Body of pancreas (tissue), 4 donors: ENCODE measurements at regions not wholly inside any gene's neighbourhood (a gene's known extent, or its start where the extent isn't known, plus 50 kb on each side); places are given as distances from the start of the nearest gene placed in this dataset.
A peak's percentile ranks its signal among the peaks of the same experiment; 100 is the strongest.

Experiments used
- ATAC-seq: fragments of 150-250 bp; one replicate; pipeline ENCODE4 v1.9.1; 2016
- DNase-seq, 4 donors: peaks; one replicate each; pipeline ENCODE4 v3.0.0-alpha.2; 2019
- H3K27ac ChIP-seq, 4 donors: fragments of 200-600 bp; sonication (generic); 1 replicate in 3 of 4; 2 replicates in 1 of 4; pipeline versions ENCODE4 v1.5.1 to v1.6.1; 2016 to 2019; ENCODE audit warnings: mild to moderate bottlenecking in 1 of 4, mixed read lengths in 1 of 4, moderate library complexity in 1 of 4
- H3K27me3 ChIP-seq, 2 donors: fragments of 200-600 bp; sonication (generic); one replicate each; pipeline ENCODE4 v1.6.0; 2016; ENCODE audit warnings: mild to moderate bottlenecking in 1 of 2
- H3K36me3 ChIP-seq, 2 donors: fragments of 200-600 bp; sonication (generic); replicated peaks in 1 of 2; 2 replicates each; pipeline ENCODE4 v1.5.1; 2016; ENCODE audit warnings: low read depth in 2 of 2; ENCODE audit not compliant: insufficient read depth in 1 of 2
- H3K4me1 ChIP-seq: fragments of 200-600 bp; sonication (generic); one replicate; pipeline ENCODE4 v1.6.0; 2016
- H3K4me3 ChIP-seq, 2 donors: fragments of 200-600 bp; sonication (generic); 1 replicate in 1 of 2; 2 replicates in 1 of 2; pipeline ENCODE4 v1.5.1; 2016 to 2019
- H3K9me3 ChIP-seq, 3 donors: fragments of 200-600 bp; sonication (generic); 1 replicate in 2 of 3; 2 replicates in 1 of 3; pipeline ENCODE4 v1.5.1; 2016
- CTCF ChIP-seq, 7 experiments: fragments of 450-650 bp in 4 of 7; fragments of 200-600 bp in 3 of 7; sonication (generic) in 3 of 7; IDR thresholded peaks; one replicate each; pipeline ENCODE4 v1.5.1; 2016 to 2019; ENCODE audit warnings: antibody characterized with exemption in 7 of 7
- POLR2A ChIP-seq, 3 donors: fragments of 450-650 bp; IDR thresholded peaks; one replicate each; pipeline ENCODE4 v1.6.1; 2016; ENCODE audit warnings: antibody characterized with exemption in 3 of 3, mild to moderate bottlenecking in 2 of 3
- WGBS, 2 donors: methylation state at CpG; one replicate each; pipeline ENCODE4 v1.1.5; 2017; 5-methylcytosine and 5-hydroxymethylcytosine counted together
- intact Hi-C: fragments of 100-400 bp; cut with DNase I; formaldehyde crosslinking; loops from one replicate; pipeline ENCODE4 v1.15.1; 2023

- intact Hi-C loops = no loop called here
- Histone ChIP-seq H3K9me3 (no peaks in the 10 kb centered on the region), H3K4me3 (no peak overlapping the region), H3K4me1 (peaks cover 5% of the 10 kb centered on the region), H3K27ac (no peak overlapping the region), H3K27me3 (no peaks in the 10 kb centered on the region), H3K36me3 (no peaks in the 10 kb centered on the region)
- no peak for DNase-seq
- TF ChIP-seq CTCF (IDR thresholded peaks at IDR 0.05) (no peak), POLR2A (IDR thresholded peaks at IDR 0.05) (no peak)
- 75 to 76% methylated on average over 4 of the region's 4 CpGs for WGBS, 2 donors
- ATAC-seq = no peak
Measured at GRCh38 chr5:116632890-116633289, 58.3 kb upstream of the SEMA6A start.

GRCh38 chr5:116631147-116631546 is 56.5 kb upstream of the SEMA6A start:
- Histone ChIP-seq H3K4me3 (no peak overlapping the region), H3K27me3 (no peaks in the 10 kb centered on the region), H3K9me3 (no peaks in the 10 kb centered on the region), H3K27ac (no peak overlapping the region), H3K36me3 (no peaks in the 10 kb centered on the region), H3K4me1 (peaks cover 15% of the 10 kb centered on the region)
- intact Hi-C loops = no loop called here
- DNase-seq (no peak), ATAC-seq (no peak)
- 87 to 97% methylated on average over 1 of the region's 1 CpG for WGBS, 2 donors
- no peak for TF ChIP-seq POLR2A (IDR thresholded peaks at IDR 0.05)
- TF ChIP-seq CTCF (IDR thresholded peaks at IDR 0.05) = no peak

GRCh38 chr5:116629168-116629567 is 54.5 kb upstream of the SEMA6A start:
- DNase-seq = no peak
- Histone ChIP-seq H3K27me3 (no peaks in the 10 kb centered on the region), H3K4me3 (no peak overlapping the region), H3K4me1 (peaks cover 18% of the 10 kb centered on the region), H3K27ac (peak overlapping the region in 1 of 4 donors; percentile 39), H3K9me3 (no peaks in the 10 kb centered on the region), H3K36me3 (no peaks in the 10 kb centered on the region)
- 62 to 83% methylated on average over 2 of the region's 2 CpGs for WGBS, 2 donors
- intact Hi-C loops = no loop called here
- ATAC-seq = peak; percentile 22
- no peak for TF ChIP-seq CTCF (IDR thresholded peaks at IDR 0.05)
- no peak for TF ChIP-seq POLR2A (IDR thresholded peaks at IDR 0.05)

- H3K36me3 ChIP-seq = no peaks in the 10 kb centered on the region
- intact Hi-C loops = no loop called here
- H3K27me3 ChIP-seq = no peaks in the 10 kb centered on the region
- no peak overlapping the region for H3K4me3 ChIP-seq
- TF ChIP-seq CTCF (IDR thresholded peaks at IDR 0.05) = no peak
- H3K4me1 ChIP-seq = peaks cover 18% of the 10 kb centered on the region
- peak overlapping the region in 3 of 4 donors; percentile 18 to 56 (median 46) for H3K27ac ChIP-seq
- no peak for DNase-seq
- no peak for ATAC-seq
- WGBS, 2 donors = 79 to 83% methylated on average over 3 of the region's 3 CpGs
- H3K9me3 ChIP-seq = no peaks in the 10 kb centered on the region
Measured at GRCh38 chr5:116626945-116627679, 52.5 kb upstream of the SEMA6A start.

GRCh38 chr5:116626272-116626723 is 51.7 kb upstream of the SEMA6A start:
- H3K4me1 ChIP-seq = peaks cover 18% of the 10 kb centered on the region
- ATAC-seq (peak; percentile 76), DNase-seq (peak; percentile 65 to 78 (median 75))
- H3K36me3 ChIP-seq = no peaks in the 10 kb centered on the region
- intact Hi-C loops = no loop called here
- TF ChIP-seq POLR2A (IDR thresholded peaks at IDR 0.05) (no peak), CTCF (IDR thresholded peaks at IDR 0.05) (no peak)
- 22 to 27% methylated on average over 13 of the region's 13 CpGs for WGBS, 2 donors
- no peak overlapping the region for H3K4me3 ChIP-seq
- H3K9me3 ChIP-seq = no peaks in the 10 kb centered on the region
- peak overlapping the region; percentile 1 to 56 (median 32) for H3K27ac ChIP-seq
- no peaks in the 10 kb centered on the region for H3K27me3 ChIP-seq
